ENCODE measurements at regions not wholly inside any gene's neighbourhood (a gene's known extent, or its start where the extent isn't known, plus 50 kb on each side); places are given as distances from the start of the nearest gene placed in this dataset.
"Not testable (repeated sequence)": the region's sequence is repeated elsewhere in the genome, so short reads cannot be mapped to it uniquely, and the experiment has no call there.

DNA sequence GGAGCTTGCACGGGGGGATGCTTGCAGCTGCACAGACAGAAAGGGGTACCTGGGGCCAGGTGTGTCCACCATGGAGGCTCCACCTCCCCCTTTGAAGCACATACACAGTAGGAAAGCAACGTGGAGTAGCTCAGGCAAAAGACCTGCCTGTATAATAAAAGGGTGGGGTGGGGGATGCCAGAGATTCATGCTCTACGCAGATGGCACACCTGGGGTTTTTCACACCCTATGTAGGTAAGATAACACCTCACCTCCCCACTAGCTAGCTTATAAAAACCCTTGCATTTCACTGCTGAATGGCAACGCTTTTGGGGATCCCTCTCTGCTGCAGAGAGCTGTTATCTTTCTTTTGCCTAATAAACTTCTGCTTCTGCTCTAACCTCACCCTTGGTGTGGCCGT lies 317.3 kb downstream of the KLF13 start:
- not testable (repeated sequence) for TF ChIP-seq CTCF, POLR2A (IDR thresholded peaks at IDR 0.05)

Measured in testis (tissue), 2 donors.